Erythroblast (primary cell): ENCODE measurements at regions not wholly inside any gene's neighbourhood (a gene's known extent, or its start where the extent isn't known, plus 50 kb on each side); places are given as distances from the start of the nearest gene placed in this dataset.
"Not testable (repeated sequence)": the region's sequence is repeated elsewhere in the genome, so short reads cannot be mapped to it uniquely, and the experiment has no call there.

ENCODE experiments used
- DNase-seq, 2 experiments: peaks; one replicate each; lab custom pipeline; 2025; lab: John Stamatoyannopoulos, UW
- GATA1 ChIP-seq: IDR thresholded peaks from 2 replicates; pipeline ENCODE4 v1.6.1; 2011; ENCODE audit warnings: low read depth, mild to moderate bottlenecking, control low read depth, low read length, moderate library complexity
- POLR2A ChIP-seq: IDR thresholded peaks from 2 replicates; pipeline ENCODE4 v1.6.1; 2011; ENCODE audit warnings: mild to moderate bottlenecking, low read length

DNA sequence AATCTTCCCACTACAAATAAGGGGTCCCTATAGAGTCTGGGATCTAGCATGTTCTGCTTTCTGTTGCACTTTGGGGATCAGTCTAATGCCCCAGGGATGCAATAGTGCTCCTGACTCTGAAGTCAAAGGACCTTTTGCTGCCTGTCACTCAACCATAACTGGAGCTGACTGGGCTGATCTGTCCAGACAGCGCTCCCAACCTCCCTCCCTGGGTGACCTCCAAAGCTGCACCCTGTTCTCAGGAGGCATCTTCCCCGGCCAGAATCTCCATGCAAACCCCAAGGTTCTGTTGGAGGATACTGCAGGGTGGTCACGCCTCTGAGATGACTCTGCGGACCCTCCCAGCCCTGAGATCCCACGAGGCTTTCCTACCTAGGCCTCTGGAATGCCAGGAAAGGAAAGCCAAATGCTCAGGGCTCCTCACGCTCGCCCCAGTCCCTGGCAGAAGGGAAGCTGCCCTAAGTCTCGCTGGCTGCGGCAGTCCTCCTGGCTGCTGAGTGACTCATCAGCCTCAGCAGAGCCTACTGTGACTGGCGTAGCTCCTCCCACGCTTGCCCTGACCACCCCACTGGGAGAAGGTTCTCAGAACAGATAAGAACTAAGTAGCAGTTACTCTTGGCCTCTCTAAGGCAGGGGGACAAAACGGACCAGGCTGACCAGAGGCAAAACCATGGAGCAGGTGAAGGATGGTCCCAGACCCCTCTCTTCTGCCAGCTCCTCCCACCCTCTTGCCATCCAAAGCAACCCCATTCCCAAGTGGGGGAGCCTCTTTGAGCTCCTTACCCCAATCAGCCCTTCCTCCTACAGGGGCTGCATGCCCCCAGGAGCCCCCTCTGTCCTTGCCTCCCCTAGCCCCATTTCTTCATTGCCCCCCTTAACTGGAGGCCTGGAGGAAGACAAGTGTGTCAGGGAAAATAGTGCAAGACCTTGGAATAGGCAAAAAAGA is 124.1 kb upstream of the TNRC6C start:
- peak; percentile 89 to 91 for DNase-seq
- no peak for TF ChIP-seq GATA1
- no peak for TF ChIP-seq POLR2A

DNA sequence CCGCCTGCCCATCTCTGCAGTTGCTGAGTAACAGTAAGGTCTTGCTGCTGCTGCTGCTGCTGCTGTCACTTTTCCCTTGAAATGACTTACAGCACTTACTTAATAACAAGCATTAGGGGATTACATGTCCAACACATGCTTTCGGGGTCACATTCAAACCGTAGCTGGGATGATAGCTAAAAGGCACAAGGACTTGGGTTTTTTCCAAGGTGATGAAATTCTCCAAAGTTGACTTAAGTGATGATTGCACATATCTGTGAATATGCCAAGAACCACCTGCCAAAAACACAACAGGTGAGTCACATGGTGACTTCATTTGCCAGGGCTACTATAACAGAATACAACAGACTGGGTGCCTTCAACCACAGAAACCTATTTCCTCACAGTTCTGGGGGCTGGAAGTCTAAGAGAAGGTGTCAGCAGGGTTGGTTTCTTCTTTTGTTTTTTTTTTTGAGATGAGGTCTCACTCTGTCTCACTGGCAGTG is 121.9 kb upstream of the TNRC6C start:
- TF ChIP-seq POLR2A (no peak), GATA1 (no peak)
- peak in 1 of 2 experiments; percentile 28 for DNase-seq

DNA sequence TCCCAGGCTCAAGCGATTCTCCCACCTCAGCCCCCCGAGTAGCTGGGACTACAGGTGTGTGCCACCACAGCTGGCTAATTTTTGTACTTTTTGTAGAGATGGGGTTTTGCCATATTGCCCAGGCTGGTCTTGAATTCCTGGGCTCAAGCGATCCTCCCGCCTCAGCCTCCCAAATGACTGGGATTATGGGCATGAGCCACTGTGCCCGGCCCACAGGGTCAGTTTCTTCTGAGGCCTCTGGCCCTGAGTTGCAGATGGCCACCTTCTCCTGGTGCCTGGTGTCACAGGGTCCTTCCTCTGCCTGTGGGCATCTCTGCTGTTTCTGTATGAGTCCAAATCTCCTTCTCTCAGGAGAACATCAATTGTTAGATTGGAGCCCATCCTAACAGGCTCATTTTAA is 121.4 kb upstream of the TNRC6C start:
- DNase-seq, result not testable (repeated sequence)

DNA sequence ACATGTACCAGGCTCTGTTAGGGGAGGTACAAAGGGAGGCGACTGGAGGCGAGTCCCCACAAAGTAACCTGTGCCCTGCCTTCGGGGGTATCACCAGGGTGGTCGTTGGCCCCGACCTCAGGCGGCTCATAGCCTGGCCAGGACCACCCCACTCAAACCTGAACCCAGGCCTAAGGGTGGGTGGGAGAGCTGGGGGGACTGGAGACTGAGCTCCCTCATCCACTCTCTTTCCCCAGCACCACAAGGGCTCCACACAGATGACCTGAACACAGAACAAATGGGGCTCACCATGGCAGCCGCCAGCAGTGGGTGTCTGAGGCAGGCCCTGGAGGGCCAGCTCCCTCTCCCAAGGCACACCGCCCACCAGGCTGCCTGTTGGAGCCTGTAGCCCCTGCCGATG is 120.6 kb upstream of the TNRC6C start:
- TF ChIP-seq POLR2A, result no peak
- TF ChIP-seq GATA1, result no peak
- DNase-seq, result no peak

DNA sequence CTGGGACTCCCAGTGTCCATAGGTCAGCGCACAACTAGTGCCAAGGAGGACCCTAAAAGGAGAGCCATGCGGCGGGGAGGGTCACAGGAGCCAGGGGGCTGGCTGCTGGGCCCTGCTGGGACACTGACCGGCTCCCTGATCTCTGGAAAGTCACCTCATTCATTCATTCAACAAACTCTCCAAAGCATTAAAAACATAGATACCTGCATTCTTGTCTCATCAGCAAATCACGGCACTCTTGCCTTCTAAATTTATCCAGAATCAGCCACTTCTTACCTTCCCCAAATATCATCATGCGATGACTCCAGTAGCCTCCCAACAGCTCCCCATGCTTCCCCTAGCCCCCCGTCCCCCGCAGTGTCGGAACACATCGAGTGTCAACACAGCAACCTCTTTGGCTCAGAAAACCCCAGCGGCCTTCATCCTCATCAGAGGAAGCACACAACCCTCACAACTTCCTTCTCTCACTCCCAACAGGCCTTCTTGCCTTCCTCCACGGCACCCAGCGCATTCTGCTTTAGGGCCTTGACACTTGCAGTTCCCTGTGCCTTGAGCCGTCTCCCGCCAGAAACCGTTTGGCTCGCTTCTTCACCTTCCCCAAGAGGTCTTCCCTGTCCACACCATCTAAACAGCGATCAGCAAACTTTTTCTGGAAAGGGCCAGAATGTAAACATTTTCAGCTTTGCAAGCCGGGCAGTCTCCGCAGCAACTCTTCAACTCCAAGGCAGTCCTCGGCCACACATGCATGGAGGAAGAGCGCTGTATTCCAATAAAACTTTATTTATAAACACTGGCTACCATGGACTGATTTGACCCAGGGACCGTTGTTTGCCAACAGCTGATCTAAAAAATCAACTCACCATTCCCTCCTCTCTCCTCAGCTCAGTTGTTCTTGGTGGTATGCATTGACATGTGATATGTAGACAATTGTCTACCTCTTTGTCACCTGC is 119.5 kb upstream of the TNRC6C start:
- no peak for TF ChIP-seq POLR2A
- DNase-seq, result no peak

DNA sequence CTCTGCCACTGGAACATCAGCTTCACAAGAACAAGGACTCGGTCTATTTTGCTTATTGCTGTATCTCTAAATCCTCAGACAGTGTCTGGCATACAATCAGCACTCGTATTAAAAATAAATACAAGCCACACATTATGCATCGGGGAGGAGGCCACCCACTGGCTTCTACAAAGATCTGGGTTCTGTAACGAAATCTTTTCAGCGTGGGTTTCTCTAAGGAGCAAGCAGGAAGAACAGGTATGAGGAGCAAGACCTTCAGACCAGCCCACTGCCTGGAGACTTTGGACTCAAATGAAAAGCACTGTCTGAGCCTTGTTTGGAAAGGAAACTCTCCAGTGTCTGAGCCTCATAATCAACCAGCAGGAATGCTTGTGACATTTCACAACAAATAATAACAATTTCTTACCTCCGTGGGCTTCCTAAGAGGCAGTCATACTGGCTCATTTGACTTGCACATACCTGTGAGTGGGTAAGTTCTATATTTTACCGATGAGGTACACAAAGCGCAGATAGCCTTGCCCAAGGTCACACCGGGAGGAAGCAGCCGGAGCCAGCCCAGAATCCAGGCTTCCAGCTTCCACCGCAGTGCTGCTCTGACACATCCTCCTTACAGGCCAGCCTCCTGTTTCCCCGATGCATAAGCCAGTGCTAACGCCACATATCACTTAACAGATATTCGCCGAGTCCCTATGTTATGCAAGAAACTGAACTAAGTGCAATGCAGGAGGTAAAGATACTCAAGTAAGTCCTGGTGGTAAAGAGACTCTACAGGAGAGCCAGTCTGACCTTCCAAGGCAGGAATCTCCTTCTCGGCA is 118.6 kb upstream of the TNRC6C start:
- TF ChIP-seq POLR2A (no peak), GATA1 (no peak)
- DNase-seq, result peak; percentile 66 to 70

DNA sequence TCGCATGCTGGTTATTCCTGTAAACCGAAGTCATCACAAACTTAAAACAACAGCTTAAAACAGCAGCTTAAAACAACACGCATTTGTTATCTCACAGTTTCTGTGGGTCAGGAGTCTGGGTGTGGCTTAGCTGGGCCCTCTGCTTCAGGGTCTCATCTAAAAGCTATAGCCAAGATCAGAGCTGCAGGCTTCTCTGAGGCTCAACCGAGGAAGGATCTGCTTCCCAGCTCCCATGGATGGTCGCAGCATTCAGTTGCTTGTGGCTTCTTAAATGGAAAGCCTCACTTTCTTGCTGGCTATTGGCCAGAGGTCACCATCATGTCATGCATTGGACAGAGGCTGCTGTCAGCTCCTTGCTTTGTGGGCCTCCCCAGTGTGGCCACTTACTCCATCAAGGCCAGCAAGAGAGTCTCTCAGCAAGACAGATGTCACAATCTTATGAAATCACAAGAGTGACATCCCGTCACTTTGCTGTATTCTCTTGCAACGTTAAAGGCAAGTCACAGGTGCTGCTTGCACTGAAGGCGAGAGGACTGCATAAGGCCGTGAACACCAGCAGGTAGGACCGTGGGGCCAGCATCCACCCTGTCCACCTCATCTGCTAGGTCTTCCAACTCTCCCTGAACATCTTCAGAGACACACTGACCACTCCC is 117.9 kb upstream of the TNRC6C start:
- DNase-seq, result peak; percentile 66 to 70
- TF ChIP-seq POLR2A (no peak), GATA1 (no peak)

DNA sequence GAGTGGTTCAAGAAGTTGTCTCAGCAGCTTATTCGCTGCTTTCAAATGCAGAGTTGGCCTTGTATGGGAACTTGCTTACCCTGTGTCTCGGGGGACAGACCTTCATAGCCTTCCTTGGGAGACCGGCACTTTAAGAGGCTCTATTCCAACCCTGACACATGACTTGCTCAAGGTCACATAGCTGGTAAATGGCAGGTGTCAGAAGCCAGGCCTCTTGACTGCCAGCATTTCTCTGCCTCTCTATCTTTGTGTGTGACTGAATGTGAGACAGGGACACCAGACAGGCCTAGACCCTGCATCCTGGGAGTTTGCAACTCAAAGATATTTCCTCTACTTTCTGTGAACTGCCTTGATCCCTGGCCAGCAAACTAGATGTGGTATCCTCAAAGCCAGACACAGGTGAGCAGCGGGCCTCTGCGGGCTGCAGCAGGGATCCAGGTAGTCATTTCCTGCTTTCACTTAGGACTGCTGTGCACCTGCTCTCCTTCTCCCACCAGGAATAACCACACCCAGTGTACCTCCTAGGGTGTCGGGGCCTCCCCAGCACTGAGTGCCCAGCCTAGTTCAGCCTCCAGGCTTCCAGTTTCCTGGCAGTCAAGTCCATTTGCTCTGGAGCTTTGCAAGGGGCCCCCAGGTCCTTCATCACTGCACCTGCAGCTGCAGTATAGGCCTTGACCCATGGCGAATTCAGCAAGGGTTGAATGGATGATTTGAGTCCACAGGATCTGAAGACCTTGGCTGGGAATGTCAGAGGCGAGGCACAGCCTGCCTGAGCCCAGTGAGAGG is 116.6 kb upstream of the TNRC6C start:
- TF ChIP-seq POLR2A (no peak), GATA1 (no peak)
- DNase-seq, result no peak

DNA sequence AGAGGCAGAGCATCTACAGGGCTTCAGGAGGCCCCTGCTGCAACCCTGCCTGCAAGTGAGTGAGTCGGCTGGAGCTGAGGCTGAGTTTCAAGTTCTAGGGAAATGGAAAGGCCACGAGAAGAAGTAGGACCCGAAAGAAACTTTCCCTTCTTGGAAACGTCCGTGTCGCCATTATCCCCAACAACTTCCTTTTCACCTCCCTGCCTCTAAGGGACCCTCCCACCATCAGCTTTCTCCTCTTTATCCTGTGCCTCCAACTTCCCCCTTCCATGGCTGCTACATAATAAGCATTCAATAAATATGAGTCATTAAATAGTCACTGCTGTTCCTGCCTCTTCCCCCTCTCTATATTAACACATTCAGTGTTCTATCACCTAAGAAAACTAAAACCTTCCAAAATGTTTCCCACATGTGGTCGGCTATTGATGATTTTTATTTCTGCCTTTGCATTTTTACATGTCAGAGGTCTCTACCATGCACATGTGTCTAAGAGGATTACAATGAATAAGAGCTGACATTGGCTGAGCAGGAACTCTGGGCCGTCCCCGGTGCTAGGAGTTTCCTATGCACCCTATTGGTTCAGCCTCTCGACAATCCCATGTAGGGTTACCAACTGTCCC is 115.9 kb upstream of the TNRC6C start:
- no peak for TF ChIP-seq POLR2A
- TF ChIP-seq GATA1, result no peak
- DNase-seq, result no peak

DNA sequence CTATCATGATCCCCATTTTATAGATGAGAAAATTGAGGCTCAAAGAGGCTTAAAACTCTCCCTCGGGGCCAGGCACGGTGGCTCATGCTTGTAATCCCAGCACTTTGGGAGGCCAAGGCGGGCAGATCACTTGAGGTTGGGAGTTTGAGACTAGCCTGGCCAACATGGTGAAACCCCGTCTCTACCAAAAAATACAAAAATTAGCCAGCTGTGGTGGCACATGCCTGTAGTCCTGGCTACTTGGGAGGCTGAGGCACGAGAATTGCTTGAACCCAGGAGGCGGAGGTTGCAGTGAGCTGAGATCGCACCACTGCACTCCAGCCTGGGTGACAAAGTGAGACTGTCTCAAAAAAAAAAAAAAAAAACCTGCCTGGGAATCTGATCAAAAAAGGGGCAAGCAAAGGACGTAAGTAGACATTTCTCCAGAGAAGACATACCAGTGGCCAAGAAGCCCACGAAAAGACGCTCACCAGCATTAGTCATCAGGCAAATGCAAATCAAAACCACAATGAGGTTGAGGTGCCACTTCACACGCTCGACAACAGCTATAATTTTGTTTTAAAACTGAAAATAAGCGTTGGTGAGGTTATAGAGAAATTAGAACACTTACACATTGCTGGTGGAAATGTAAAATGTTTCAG is 115.1 kb upstream of the TNRC6C start:
- not testable (repeated sequence) for DNase-seq

DNA sequence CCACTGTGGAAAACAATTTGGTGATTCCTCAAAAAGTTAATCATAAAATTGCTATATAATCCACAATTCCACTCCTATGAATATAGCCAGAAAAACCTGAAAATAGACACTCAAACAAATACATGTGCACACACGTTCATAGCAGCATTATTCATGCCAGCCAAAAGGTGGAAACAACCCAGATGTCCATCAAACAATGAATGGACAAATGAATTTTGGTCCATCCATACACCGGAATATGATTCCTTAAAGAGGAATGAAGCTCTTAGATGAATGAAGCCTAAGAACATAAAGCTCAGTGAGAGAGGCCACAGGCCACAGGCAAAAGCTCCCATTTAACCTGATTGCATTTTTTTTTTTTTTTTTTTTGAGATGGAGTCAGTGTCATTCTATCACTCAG is 114.6 kb upstream of the TNRC6C start:
- no peak for DNase-seq
- no peak for TF ChIP-seq POLR2A
- TF ChIP-seq GATA1, result no peak
